ENCODE measurements at regions not wholly inside any gene's neighbourhood (a gene's known extent, or its start where the extent isn't known, plus 50 kb on each side); places are given as distances from the start of the nearest gene placed in this dataset.

DNA sequence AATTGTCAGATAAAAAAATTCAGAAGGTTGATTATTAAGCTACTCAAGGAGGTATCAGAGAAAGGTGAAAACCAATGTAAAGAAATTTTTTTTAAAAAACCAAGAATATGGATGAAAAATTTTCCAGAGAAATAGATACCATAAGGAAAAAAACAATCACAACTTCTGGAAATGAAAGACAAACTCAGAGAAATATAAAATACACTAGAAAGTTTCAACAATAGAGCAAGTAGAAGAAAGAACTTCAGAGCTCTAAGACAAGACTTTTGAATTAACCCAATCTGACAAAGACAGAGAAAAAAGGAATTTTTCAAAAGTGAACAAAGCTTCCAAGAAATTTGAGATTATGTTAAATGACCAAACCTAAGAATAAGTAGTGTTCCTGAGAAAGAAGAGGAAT, 62.9 kb upstream of the TEAD1 start:
- TF ChIP-seq, protein P1, sequence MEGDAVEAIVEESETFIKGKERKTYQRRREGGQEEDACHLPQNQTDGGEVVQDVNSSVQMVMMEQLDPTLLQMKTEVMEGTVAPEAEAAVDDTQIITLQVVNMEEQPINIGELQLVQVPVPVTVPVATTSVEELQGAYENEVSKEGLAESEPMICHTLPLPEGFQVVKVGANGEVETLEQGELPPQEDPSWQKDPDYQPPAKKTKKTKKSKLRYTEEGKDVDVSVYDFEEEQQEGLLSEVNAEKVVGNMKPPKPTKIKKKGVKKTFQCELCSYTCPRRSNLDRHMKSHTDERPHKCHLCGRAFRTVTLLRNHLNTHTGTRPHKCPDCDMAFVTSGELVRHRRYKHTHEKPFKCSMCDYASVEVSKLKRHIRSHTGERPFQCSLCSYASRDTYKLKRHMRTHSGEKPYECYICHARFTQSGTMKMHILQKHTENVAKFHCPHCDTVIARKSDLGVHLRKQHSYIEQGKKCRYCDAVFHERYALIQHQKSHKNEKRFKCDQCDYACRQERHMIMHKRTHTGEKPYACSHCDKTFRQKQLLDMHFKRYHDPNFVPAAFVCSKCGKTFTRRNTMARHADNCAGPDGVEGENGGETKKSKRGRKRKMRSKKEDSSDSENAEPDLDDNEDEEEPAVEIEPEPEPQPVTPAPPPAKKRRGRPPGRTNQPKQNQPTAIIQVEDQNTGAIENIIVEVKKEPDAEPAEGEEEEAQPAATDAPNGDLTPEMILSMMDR (IDR thresholded peaks at IDR 0.05) = no peak
- no peak for DNase-seq (ENCODE audit: low spot score)
- Histone ChIP-seq H3K4me3 (no peak overlapping the region), H3K27ac (no peak overlapping the region)

DNA sequence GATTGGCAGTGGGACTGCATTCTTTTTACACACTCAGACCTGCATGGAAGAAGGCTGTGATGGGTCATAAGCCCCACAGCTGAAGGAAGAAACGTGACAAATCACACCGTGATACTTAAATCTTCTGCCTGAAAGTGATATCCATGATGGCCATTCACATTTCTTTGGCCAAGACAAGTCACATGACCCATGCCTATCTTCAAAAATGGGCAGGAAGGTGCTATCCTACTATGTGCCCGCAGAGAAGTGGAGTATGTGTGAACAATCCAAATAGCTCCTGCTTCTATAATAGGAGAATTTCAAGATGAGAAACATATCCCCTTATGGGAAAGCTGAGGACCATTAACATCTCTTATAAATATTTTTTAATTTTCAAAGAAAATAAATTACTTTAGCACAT, 56.6 kb upstream of the TEAD1 start:
- Histone ChIP-seq H3K27ac (no peak overlapping the region), H3K4me3 (no peak overlapping the region)
- DNase-seq (ENCODE audit: low spot score) = no peak
- TF ChIP-seq, protein P1 (IDR thresholded peaks at IDR 0.05) = no peak

GRCh38 chr11:12618743-12619540, 55.3 kb upstream of the TEAD1 start:
- Histone ChIP-seq H3K4me3 (no peak overlapping the region), H3K27ac (no peak overlapping the region)
- TF ChIP-seq, protein P1 (IDR thresholded peaks at IDR 0.05) = no peak
- DNase-seq (ENCODE audit: low spot score) = no peak

GRCh38 chr11:12623869-12624268, 50.4 kb upstream of the TEAD1 start:
- TF ChIP-seq, protein P1 (IDR thresholded peaks at IDR 0.05) = no peak
- Histone ChIP-seq H3K4me3 (no peak overlapping the region), H3K27ac (no peak overlapping the region)
- no peak for DNase-seq (ENCODE audit: low spot score)

All from coronary artery (tissue), 2 donors.